Sigmoid colon (tissue), 4 donors: ENCODE measurements at regions not wholly inside any gene's neighbourhood (a gene's known extent, or its start where the extent isn't known, plus 50 kb on each side); places are given as distances from the start of the nearest gene placed in this dataset.

Experiments used
- POLR2A ChIP-seq, 2 donors: fragments of 450-650 bp; IDR thresholded peaks; one replicate each; pipeline ENCODE4 v1.6.1; 2016; ENCODE audit warnings: antibody characterized with exemption in 2 of 2, mild to moderate bottlenecking in 2 of 2, moderate library complexity in 2 of 2
- POLR2AphosphoS5 ChIP-seq, 4 donors: sonication (generic); formaldehyde crosslinking; IDR thresholded peaks; one replicate each; pipeline ENCODE4 v1.6.1; 2017; ENCODE audit warnings: antibody characterized with exemption in 4 of 4
- TF ChIP-seq, protein P1 (sequence below), 4 experiments: fragments of 450-650 bp in 3 of 4; fragments of 200-600 bp in 1 of 4; IDR thresholded peaks; one replicate each; pipeline ENCODE4 v1.5.1; 2016 to 2019; ENCODE audit warnings: antibody characterized with exemption in 4 of 4, mild to moderate bottlenecking in 3 of 4, moderate library complexity in 2 of 4

DNA sequence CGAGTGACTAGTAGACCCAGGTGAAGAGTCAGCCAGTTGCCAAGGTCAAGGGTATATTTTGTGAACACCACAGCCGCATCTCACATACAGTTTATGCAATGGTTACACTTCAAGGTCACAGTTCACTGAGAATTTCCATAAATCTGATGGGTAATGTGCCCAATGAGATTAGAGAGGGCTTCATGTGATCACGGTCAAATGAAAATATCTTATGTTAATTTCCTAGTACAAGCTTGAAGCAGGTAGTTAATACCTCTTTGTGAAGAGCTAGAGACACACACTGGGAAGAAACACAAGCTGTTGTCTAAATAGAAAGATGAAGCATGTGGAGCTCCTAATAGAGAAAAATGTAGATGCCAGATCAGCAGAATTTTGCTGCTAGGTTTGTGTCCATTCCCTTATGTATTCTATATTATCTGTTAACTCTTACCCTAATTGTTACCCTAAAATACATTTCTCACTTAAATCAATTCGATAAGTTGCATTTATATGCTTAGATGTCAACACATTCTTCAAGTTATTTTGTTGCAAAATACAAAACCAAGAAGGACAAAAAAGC is 136.0 kb downstream of the NR2F2 start:
- TF ChIP-seq, protein P1, sequence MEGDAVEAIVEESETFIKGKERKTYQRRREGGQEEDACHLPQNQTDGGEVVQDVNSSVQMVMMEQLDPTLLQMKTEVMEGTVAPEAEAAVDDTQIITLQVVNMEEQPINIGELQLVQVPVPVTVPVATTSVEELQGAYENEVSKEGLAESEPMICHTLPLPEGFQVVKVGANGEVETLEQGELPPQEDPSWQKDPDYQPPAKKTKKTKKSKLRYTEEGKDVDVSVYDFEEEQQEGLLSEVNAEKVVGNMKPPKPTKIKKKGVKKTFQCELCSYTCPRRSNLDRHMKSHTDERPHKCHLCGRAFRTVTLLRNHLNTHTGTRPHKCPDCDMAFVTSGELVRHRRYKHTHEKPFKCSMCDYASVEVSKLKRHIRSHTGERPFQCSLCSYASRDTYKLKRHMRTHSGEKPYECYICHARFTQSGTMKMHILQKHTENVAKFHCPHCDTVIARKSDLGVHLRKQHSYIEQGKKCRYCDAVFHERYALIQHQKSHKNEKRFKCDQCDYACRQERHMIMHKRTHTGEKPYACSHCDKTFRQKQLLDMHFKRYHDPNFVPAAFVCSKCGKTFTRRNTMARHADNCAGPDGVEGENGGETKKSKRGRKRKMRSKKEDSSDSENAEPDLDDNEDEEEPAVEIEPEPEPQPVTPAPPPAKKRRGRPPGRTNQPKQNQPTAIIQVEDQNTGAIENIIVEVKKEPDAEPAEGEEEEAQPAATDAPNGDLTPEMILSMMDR (IDR thresholded peaks at IDR 0.05): no peak
- TF ChIP-seq POLR2A (IDR thresholded peaks at IDR 0.05) (no peak), POLR2AphosphoS5 (IDR thresholded peaks at IDR 0.05) (no peak)
